T-helper 1 cell treated with Interleukin-12 subunit alpha and Interleukin-12 subunit beta and Interleukin-4 antibody, amounts not matched to agents 30 ng/mL and 1 ng/mL, for 36 hours (primary cell): ENCODE measurements at regions not wholly inside any gene's neighbourhood (a gene's known extent, or its start where the extent isn't known, plus 50 kb on each side); places are given as distances from the start of the nearest gene placed in this dataset.

Source experiments
- intact Hi-C: fragments of 100-400 bp; cut with micrococcal nuclease; formaldehyde crosslinking; loops from one replicate; pipeline ENCODE4 v1.15.1; 2024

DNA sequence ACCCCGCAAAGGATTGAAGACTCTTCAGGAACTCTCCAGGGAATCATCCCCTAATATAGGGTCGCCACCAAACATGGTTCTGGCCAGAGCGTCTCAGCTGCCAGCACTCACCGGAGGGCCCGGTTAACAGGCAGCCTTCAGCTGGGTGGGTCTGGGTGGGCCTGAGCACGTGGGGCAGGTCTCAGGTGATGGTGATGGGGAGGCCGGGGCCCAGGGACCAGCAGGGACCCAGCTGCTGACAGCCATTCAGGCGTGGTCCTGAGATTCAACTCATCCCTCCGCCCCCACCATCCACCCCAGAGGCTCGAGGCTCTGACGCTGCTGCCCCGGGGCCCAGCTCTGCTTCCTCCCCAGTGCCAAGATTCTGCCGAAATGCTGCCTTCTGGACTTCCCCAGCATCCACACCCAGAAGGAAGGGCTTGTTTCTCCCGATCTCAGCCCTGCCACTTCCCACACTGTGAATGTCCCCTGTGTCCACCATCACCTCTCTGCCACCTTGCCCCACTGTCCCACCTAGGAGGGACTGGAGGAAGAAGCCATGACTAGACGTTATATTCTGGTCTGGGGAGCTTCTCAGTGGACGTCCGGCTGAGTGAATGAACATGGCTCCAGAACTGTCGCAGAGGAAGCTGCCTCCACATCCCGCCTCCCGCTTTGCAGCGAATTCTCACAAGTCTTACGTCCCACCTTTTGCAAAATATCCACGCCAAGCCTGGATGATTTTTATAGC lies 294.2 kb upstream of the SALL3 start:
- intact Hi-C loops, result no loop called here

DNA sequence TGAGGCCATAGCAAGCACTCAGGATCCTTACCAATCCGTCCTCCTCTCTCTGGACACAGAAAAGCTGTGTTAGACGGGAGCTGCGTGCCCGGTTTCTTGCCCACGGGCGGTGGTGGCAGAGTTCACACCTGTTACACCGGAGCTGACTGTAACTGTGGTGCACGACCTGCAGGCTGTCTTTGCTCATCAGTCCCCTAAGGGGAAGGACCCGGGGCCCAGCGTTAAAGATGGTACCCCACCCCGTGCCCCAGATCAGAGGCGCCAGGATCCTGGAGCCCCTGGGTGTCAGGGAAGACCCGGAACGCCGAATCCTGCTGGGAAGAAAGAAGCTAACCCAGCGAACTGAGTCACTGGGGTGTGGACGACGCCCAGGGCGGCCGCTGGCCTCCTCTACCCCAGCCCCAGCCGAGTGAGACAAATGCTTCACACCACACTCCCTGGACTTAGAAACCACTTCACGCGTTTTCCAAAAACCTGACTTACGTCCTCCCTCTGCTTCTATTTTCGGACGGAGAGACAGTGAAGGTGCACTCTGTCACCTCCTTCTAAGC lies 293.6 kb upstream of the SALL3 start:
- intact Hi-C loops, result no loop called here

GRCh38 chr18:78686976-78687685 lies 292.5 kb upstream of the SALL3 start:
- intact Hi-C loops, result no loop called here

- intact Hi-C loops, result no loop called here
Measured at GRCh38 chr18:78687736-78688135, 291.9 kb upstream of the SALL3 start.

DNA sequence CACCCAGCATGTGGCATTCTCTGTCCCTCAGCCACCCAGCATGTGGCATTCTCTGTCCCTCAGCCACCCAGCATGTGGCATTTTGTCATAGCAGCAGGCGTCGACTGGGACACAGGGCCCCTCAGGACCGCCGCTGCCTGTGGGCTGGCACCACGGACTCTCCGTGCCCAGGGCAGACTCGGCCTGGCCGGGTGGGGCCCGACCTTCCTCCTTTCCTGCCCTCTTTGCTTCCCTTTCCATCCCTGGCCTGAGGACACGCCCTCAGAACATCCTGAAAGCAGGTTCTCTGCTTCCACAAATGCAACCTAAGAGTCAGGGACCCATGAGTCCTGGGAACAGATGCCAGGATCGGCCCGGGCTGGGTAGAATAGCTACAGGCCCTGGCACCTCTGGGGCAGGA lies 291.4 kb upstream of the SALL3 start:
- intact Hi-C loops, result no loop called here

GRCh38 chr18:78688916-78689315 lies 290.7 kb upstream of the SALL3 start:
- intact Hi-C loops, result no loop called here

GRCh38 chr18:78689606-78690005 lies 290.0 kb upstream of the SALL3 start:
- intact Hi-C loops, result no loop called here

DNA sequence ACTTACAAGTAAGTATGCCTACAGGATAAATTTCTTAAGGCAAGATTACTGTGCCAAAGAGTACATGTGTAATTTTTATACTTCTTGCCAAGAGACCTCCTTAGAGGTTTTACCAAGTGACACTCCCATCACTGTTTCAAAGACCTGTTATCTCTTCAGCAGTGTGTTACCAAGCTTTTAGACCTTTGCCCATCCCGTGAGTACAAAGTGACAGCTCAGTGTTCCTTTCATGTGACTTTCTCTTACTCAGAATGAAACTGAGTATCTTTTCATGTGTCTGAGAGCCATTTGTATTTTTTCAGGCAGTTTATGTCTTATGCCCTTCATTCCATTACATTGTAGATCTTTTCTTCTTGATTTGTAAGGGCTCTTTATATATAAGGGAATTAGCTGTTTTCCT lies 287.5 kb upstream of the SALL3 start:
- intact Hi-C loops, result no loop called here

- intact Hi-C loops, result no loop called here
Measured at GRCh38 chr18:78693429-78693828, 286.2 kb upstream of the SALL3 start.

GRCh38 chr18:78696698-78697435 lies 282.8 kb upstream of the SALL3 start:
- intact Hi-C loops, result no loop called here

- intact Hi-C loops, result no loop called here
Measured at GRCh38 chr18:78697446-78697845, 282.2 kb upstream of the SALL3 start.

DNA sequence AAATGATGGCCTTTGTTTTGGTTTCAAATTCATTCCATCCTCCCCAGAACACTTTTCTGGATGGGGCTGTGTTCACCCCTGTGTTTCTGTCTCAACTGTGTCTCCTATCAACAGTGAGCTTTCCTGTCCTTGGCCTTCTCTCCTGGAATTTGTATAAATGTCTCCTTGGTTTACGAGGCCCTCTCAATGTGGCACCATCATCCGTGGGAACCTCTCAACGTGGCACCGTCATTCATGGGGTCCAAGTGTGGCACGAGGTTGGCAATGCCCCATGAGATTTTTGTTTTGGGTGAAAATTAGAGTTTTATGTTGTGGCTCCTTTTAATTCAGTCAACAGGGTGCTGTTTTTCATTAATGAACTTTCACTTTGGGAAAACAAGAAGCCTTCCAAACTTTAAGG lies 280.7 kb upstream of the SALL3 start:
- intact Hi-C loops, result no loop called here

DNA sequence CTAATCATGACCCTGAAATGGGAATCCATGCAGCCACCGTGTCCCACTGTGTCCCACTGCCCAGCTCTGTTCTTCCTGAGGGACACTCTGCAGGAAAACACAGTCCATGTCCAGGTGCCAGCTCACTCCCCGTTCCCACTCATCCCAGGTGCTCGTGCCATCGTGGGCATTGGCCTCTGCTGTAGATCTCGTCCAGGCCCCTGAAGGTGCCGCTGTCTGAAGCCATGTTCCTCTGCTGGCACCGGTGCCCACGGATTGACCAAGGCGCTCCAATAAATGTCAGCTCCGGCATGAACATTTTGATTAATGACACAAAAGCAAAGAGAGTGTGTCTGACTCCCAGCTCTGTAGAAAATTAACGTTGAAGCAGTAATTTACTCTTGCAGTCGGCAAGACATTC lies 280.1 kb upstream of the SALL3 start:
- intact Hi-C loops, result no loop called here

DNA sequence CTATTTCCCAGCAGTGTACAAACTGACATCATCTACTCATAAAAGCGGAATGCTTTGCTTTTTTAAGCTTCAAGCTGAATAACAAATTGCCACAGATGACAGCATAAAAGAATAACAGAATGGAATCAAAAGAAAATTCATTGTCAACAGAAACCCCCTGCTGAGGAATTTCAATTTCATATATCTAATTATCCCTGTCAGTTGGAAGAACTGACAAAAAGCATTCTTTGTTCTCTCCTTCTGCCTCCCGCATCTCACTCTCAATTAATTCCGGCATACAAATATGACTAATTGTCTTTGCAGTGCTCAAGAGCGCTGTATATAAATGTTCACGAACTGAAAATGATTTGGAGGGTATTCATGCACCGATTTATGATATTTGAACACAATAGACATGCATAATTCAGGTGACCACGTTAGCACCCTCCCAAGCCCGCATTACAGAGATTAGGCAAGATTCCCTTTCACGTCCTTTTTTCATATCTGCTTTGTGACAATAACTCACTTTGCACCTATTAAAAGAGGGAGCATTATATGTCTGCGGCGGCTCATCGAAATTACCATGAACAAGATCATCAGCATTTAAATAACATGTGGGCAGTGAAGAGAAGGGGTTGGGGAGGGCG lies 277.7 kb upstream of the SALL3 start:
- intact Hi-C loops, result no loop called here

- intact Hi-C loops, result no loop called here
Measured at GRCh38 chr18:78703291-78703690, 276.3 kb upstream of the SALL3 start.

DNA sequence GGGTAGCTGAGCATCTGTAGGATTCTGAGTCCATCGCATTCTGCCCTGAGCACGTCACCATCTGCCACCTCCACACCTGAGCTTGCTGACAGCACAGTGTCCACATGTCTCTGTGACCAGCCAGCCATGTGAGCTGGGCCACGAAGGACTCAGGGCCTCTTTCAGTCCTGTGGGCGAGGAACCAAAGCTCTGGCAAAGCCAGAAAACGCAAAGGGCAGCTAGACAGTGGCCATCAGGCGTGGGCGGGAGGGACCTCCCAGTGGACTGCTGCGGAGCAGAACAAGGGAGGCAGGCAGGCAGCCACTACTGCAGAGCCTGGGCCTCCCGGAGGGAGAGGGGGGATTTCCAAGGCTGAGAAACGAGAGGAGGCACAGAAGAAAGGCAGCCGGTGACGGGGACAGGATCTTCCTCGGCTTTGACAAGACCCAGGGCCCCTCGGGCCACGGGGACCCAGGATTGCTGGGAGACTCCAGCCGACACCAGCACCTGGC lies 274.6 kb upstream of the SALL3 start:
- intact Hi-C loops, result no loop called here

GRCh38 chr18:78709261-78709809 lies 270.3 kb upstream of the SALL3 start:
- intact Hi-C loops, result no loop called here

- intact Hi-C loops, result no loop called here
Measured at GRCh38 chr18:78711316-78711715, 268.3 kb upstream of the SALL3 start.

- intact Hi-C loops, result no loop called here
Measured at GRCh38 chr18:78711971-78712370, 267.6 kb upstream of the SALL3 start.

GRCh38 chr18:78713069-78713468 lies 266.5 kb upstream of the SALL3 start:
- intact Hi-C loops, result no loop called here

DNA sequence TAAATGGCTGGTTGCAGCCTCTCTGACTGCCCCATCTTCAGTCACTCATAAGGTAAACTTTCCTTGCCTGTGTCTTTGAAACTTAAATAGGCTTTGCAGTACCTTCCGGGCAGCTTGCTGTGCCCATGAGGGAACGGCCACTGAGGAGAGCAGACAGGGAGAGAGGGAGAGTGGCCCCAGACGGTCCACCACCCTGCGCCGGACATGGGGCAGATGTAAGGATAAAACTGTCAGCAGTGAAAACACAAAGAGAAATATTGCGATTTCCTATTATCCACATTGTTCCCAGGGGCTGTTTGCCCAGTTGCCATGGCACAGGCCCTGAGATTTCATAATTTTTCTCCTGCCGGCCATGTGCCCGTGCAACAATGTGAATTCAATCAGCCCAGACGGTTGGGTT lies 265.9 kb upstream of the SALL3 start:
- intact Hi-C loops, result no loop called here
